ENCODE measurements at regions not wholly inside any gene's neighbourhood (a gene's known extent, or its start where the extent isn't known, plus 50 kb on each side); places are given as distances from the start of the nearest gene placed in this dataset.

DNA sequence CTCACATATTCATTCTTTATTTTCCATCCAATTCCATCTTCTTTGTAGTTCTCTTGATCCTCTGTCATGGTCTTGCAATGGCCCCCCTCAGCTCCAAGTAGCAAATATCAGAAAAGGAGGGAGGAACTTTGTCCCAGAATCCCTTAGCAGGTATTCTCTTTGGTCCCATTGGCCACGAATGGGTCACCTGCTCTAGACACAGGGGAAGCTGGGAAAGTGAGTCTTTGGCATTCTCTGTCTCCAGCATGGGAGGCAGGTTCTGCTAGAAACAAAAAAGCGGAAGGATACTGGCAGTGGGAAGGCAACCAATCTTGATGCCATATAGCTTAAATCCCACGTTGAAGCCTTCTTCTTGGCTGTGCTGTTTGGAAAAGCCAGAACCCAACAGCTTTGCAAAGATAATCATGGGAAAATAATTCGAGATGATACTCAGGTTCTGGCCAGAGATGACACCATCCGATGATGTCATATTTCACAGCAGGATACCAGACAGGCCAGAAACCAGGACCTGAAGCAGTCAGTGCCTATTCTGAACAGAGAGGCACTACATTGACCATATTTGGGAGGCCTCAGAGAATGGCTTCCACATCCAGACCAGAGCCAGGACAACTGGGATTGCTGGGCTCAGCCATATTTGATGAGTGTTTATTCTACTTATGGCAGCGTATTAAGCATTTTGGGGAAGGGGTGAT lies 110.4 kb upstream of the ATXN3L start:
- no peak for ATAC-seq (ENCODE audit: poor library complexity)
- H3K27ac ChIP-seq (ENCODE audit: low read depth in 1 of 2, low read length in 2 of 2): no peak overlapping the region
- H3K9me3 Mint-ChIP-seq: no peaks in the 10 kb centered on the region
- H3K4me1 ChIP-seq (ENCODE audit: insufficient read depth, low read length): no peaks in the 10 kb centered on the region
- intact Hi-C loops (cut with DNase I, micrococcal nuclease): no loop called here
- H3K36me3 Mint-ChIP-seq (ENCODE audit: low read depth): no peaks in the 10 kb centered on the region
- no peaks in the 10 kb centered on the region for H3K27me3 Mint-ChIP-seq
- H3K36me3 ChIP-seq (ENCODE audit: insufficient read depth, low read length): no peaks in the 10 kb centered on the region
- H3K4me3 Mint-ChIP-seq: no peak overlapping the region
- TF ChIP-seq, protein P1, sequence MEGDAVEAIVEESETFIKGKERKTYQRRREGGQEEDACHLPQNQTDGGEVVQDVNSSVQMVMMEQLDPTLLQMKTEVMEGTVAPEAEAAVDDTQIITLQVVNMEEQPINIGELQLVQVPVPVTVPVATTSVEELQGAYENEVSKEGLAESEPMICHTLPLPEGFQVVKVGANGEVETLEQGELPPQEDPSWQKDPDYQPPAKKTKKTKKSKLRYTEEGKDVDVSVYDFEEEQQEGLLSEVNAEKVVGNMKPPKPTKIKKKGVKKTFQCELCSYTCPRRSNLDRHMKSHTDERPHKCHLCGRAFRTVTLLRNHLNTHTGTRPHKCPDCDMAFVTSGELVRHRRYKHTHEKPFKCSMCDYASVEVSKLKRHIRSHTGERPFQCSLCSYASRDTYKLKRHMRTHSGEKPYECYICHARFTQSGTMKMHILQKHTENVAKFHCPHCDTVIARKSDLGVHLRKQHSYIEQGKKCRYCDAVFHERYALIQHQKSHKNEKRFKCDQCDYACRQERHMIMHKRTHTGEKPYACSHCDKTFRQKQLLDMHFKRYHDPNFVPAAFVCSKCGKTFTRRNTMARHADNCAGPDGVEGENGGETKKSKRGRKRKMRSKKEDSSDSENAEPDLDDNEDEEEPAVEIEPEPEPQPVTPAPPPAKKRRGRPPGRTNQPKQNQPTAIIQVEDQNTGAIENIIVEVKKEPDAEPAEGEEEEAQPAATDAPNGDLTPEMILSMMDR (IDR thresholded peaks at IDR 0.05): no peak
- CTCF ChIA-PET: no interaction called here
- H3K9me3 ChIP-seq (ENCODE audit: control insufficient read depth in 1 of 2, insufficient read depth in 1 of 2, low read length in 2 of 2): no peaks in the 10 kb centered on the region
- no peak overlapping the region for H3K4me3 ChIP-seq (ENCODE audit: low read length)
- no peaks in the 10 kb centered on the region for H3K27me3 ChIP-seq (ENCODE audit: control insufficient read depth in 1 of 2, insufficient read depth in 2 of 2, low read length in 2 of 2)
- H3K27ac Mint-ChIP-seq: no peak overlapping the region
- no peak for DNase-seq
- POLR2A ChIA-PET: no interaction called here
- peaks cover 9% of the 10 kb centered on the region for H3K4me1 Mint-ChIP-seq (ENCODE audit: low read depth)

DNA sequence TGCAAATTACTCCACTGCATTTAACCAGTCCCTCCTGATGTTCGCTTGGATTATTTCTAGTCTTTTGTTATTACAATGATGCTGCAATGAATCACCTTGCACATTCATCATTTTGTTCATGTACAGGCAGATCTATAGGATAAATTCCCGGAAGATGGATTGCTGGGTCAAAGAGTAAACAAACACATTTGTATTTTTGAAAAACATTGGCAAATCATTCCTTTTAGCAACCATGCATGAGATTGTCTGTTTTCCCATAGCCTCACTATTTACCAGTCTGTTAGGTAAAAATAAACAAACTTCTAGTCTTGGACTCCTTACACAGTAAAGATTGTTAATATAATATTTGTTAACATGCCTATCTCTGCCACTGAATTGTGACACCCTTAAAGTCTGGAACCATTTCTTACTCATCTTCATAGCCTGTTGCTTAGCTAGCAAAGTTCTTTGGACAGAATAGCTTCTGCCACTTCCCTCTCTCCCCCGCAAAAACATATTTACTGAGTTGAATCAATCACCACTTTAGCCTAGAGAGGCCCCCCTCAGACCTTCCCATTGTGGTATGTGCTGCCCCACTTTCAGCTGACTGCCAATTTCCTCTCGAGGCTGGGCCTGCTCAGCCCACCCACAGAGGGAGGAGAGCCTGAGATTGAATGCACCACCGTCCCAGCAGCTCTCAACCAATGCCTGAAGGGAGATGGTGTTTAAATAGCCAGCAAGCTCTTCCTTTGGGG lies 108.4 kb upstream of the ATXN3L start:
- Mint-ChIP-seq H3K4me3 (no peak overlapping the region), H3K9me3 (no peaks in the 10 kb centered on the region), H3K36me3 (ENCODE audit: low read depth) (no peaks in the 10 kb centered on the region), H3K27me3 (no peaks in the 10 kb centered on the region), H3K27ac (no peak overlapping the region), H3K4me1 (ENCODE audit: low read depth) (peaks cover 9% of the 10 kb centered on the region)
- no peaks in the 10 kb centered on the region for H3K4me1 ChIP-seq (ENCODE audit: insufficient read depth, low read length)
- H3K27ac ChIP-seq (ENCODE audit: low read depth in 1 of 2, low read length in 2 of 2): no peak overlapping the region
- DNase-seq (peak in 1 of 14 experiments; percentile 4), ATAC-seq (ENCODE audit: poor library complexity) (no peak)
- no peaks in the 10 kb centered on the region for H3K36me3 ChIP-seq (ENCODE audit: insufficient read depth, low read length)
- POLR2A ChIA-PET: no interaction called here
- intact Hi-C loops (cut with DNase I, micrococcal nuclease): no loop called here
- H3K27me3 ChIP-seq (ENCODE audit: control insufficient read depth in 1 of 2, insufficient read depth in 2 of 2, low read length in 2 of 2): no peaks in the 10 kb centered on the region
- peaks cover 0 to 6% of the 10 kb centered on the region in 2 experiments for H3K9me3 ChIP-seq (ENCODE audit: control insufficient read depth in 1 of 2, insufficient read depth in 1 of 2, low read length in 2 of 2)
- H3K4me3 ChIP-seq (ENCODE audit: low read length): no peak overlapping the region
- TF ChIP-seq, protein P1 (IDR thresholded peaks at IDR 0.05): no peak
- CTCF ChIA-PET: no interaction called here

DNA sequence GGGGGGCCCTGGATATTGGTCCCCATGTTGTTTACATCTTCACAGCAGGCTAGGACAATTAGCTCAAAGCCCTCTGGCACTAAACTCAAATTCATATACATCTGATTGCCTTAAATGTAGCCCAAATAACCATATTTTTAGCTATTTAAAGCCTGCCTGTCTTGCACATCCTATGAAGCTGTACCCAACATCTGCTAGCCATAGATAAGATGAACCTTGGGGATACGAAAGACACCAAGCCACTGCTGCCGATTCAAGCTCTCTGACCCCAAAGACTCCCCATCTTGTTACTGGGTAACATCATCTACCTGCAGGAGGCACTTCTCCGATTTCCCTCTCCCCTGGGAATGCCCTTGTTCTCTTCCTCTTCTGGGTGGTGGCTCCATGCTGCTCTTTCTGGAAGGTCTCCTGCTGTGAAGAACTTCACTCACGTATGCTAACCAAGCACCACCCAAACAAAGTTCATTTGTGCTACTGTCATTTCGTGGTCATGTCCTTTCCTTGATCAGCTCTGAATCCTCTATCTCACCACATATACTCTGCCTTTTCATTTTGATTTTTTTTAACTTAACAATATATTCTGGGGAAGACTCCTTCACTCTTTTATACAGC lies 107.7 kb upstream of the ATXN3L start:
- no peak overlapping the region for H3K27ac Mint-ChIP-seq
- H3K27me3 Mint-ChIP-seq: no peaks in the 10 kb centered on the region
- no peaks in the 10 kb centered on the region for H3K36me3 ChIP-seq (ENCODE audit: insufficient read depth, low read length)
- H3K4me1 Mint-ChIP-seq (ENCODE audit: low read depth): peaks cover 9% of the 10 kb centered on the region
- no peaks in the 10 kb centered on the region for H3K4me1 ChIP-seq (ENCODE audit: insufficient read depth, low read length)
- H3K9me3 Mint-ChIP-seq: no peaks in the 10 kb centered on the region
- H3K27ac ChIP-seq (ENCODE audit: low read depth in 1 of 2, low read length in 2 of 2): no peak overlapping the region
- no peaks in the 10 kb centered on the region for H3K27me3 ChIP-seq (ENCODE audit: control insufficient read depth in 1 of 2, insufficient read depth in 2 of 2, low read length in 2 of 2)
- intact Hi-C loops (cut with DNase I, micrococcal nuclease): no loop called here
- ATAC-seq (ENCODE audit: poor library complexity): no peak
- CTCF ChIA-PET: no interaction called here
- H3K4me3 ChIP-seq (ENCODE audit: low read length): no peak overlapping the region
- H3K36me3 Mint-ChIP-seq (ENCODE audit: low read depth): no peaks in the 10 kb centered on the region
- POLR2A ChIA-PET: no interaction called here
- DNase-seq: no peak
- TF ChIP-seq, protein P1 (IDR thresholded peaks at IDR 0.05): no peak
- no peak overlapping the region for H3K4me3 Mint-ChIP-seq
- peaks cover 0 to 6% of the 10 kb centered on the region in 2 experiments for H3K9me3 ChIP-seq (ENCODE audit: control insufficient read depth in 1 of 2, insufficient read depth in 1 of 2, low read length in 2 of 2)
